Ovary (tissue), 3 donors: ENCODE measurements at regions not wholly inside any gene's neighbourhood (a gene's known extent, or its start where the extent isn't known, plus 50 kb on each side); places are given as distances from the start of the nearest gene placed in this dataset.

ENCODE experiments used
- CTCF ChIP-seq, 3 donors: fragments of 450-650 bp in 2 of 3; fragments of 200-600 bp in 1 of 3; IDR thresholded peaks; one replicate each; pipeline versions ENCODE4 v1.5.1 to v1.8.0; 2016 to 2022; ENCODE audit warnings: antibody characterized with exemption in 3 of 3, mild to moderate bottlenecking in 1 of 3
- EP300 ChIP-seq: sonication (generic); formaldehyde crosslinking; IDR thresholded peaks from one replicate; pipeline ENCODE4 v1.6.1; 2017; ENCODE audit warnings: antibody characterized with exemption
- POLR2A ChIP-seq: fragments of 450-650 bp; IDR thresholded peaks from one replicate; pipeline ENCODE4 v1.6.1; 2017; ENCODE audit warnings: antibody characterized with exemption, mild to moderate bottlenecking, moderate library complexity
- donor health status: DM: no; HTN: no; CAD: no.

- TF ChIP-seq CTCF (IDR thresholded peaks at IDR 0.05) = no peak
- no peak for TF ChIP-seq POLR2A
- no peak for TF ChIP-seq EP300
Measured at GRCh38 chr4:179595671-179596410, 2153.6 kb upstream of the AGA start.
